ENCODE measurements at regions not wholly inside any gene's neighbourhood (a gene's known extent, or its start where the extent isn't known, plus 50 kb on each side); places are given as distances from the start of the nearest gene placed in this dataset.

DNA sequence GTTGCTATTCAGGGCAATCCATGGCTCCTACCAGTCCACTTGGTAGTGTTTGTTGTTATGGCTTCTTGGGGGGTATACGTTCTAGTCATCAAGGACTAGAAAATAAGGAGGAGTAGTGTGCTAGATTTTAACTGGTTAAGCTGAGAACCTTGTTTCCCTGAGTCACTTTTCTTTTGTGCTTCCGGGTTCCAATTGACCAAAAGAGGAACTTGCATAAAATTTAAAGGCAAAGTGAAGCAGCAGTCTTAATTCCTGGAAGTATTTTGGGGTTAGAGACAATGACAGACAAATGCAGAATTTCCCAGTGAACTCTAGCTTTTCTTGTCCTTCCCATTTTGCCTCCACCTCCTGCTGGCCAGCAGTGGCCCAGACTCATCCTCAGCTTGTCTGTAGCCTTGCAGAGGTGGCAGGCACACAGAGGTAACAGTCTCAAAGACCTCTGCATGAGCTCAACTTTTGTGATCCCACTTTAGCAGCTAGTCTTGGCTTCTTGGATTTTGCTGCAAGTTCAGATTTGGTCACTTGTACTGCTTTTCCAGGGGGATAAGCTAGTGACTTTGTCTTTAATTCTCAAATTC lies 1105.8 kb upstream of the NXPH2 start:
- intact Hi-C loops (cut with DNase I), result no loop called here
- no peak for ATAC-seq

GRCh38 chr2:139876964-139877363 lies 1096.8 kb upstream of the NXPH2 start:
- no peaks in the 10 kb centered on the region for H3K4me1 ChIP-seq
- no peaks in the 10 kb centered on the region for H3K36me3 ChIP-seq (ENCODE audit: insufficient read depth in 1 of 2, low read depth in 1 of 2)
- 66 to 71% (median 70%) methylated on average over 3 of the region's 3 CpGs for WGBS, 3 donors
- no peak overlapping the region for H3K27ac ChIP-seq
- no peaks in the 10 kb centered on the region for H3K27me3 ChIP-seq (ENCODE audit: insufficient read depth in 3 of 3, low read length in 2 of 3)
- TF ChIP-seq, protein P1, sequence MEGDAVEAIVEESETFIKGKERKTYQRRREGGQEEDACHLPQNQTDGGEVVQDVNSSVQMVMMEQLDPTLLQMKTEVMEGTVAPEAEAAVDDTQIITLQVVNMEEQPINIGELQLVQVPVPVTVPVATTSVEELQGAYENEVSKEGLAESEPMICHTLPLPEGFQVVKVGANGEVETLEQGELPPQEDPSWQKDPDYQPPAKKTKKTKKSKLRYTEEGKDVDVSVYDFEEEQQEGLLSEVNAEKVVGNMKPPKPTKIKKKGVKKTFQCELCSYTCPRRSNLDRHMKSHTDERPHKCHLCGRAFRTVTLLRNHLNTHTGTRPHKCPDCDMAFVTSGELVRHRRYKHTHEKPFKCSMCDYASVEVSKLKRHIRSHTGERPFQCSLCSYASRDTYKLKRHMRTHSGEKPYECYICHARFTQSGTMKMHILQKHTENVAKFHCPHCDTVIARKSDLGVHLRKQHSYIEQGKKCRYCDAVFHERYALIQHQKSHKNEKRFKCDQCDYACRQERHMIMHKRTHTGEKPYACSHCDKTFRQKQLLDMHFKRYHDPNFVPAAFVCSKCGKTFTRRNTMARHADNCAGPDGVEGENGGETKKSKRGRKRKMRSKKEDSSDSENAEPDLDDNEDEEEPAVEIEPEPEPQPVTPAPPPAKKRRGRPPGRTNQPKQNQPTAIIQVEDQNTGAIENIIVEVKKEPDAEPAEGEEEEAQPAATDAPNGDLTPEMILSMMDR (IDR thresholded peaks at IDR 0.05), result no peak
- intact Hi-C loops (cut with DNase I), result no loop called here
- no peak for ATAC-seq
- DNase-seq, result no peak
- H3K4me3 ChIP-seq, result no peak overlapping the region
- H3K9me3 ChIP-seq, result no peaks in the 10 kb centered on the region

More for the DNA sequence above, 1105.8 kb upstream of the NXPH2 start:
- Histone ChIP-seq H3K27me3 (ENCODE audit: insufficient read depth in 3 of 3, low read length in 2 of 3) (no peaks in the 10 kb centered on the region), H3K36me3 (ENCODE audit: insufficient read depth in 1 of 2, low read depth in 1 of 2) (no peaks in the 10 kb centered on the region), H3K9me3 (no peaks in the 10 kb centered on the region), H3K4me1 (no peaks in the 10 kb centered on the region), H3K4me3 (no peak overlapping the region), H3K27ac (no peak overlapping the region)
- no peak for DNase-seq
- 72 to 78% (median 74%) methylated on average over 2 of the region's 2 CpGs for WGBS, 3 donors
- TF ChIP-seq, protein P1 (IDR thresholded peaks at IDR 0.05), result no peak

- TF ChIP-seq, protein P1 (IDR thresholded peaks at IDR 0.05), result no peak
- no peak for ATAC-seq
- Histone ChIP-seq H3K4me3 (no peak overlapping the region), H3K27me3 (ENCODE audit: insufficient read depth in 3 of 3, low read length in 2 of 3) (no peaks in the 10 kb centered on the region), H3K27ac (no peak overlapping the region), H3K9me3 (no peaks in the 10 kb centered on the region), H3K36me3 (ENCODE audit: insufficient read depth in 1 of 2, low read depth in 1 of 2) (no peaks in the 10 kb centered on the region), H3K4me1 (no peaks in the 10 kb centered on the region)
- intact Hi-C loops (cut with DNase I), result no loop called here
- WGBS, 3 donors, result 90 to 95% (median 91%) methylated on average over 2 of the region's 2 CpGs
- no peak for DNase-seq
Measured at GRCh38 chr2:139876321-139876720, 1096.1 kb upstream of the NXPH2 start.

DNA sequence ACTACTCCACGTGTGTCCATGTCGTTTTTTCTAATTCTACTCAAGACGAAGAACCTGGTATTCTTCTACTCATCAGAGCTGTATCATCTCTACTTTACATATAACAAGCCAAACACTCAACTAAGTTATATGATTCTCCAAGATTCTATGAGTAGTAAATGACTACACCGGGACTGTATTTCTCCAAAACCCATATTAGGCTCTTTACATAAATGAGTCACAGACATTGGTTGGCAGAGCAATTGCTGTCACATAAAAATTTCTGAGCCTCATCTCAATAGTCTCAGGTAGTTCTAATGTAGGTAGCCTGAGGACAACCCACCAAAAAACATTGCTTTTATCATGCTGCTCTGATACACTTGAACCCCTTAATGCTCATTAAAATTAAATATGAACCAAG lies 1092.3 kb upstream of the NXPH2 start:
- H3K27ac ChIP-seq, result no peak overlapping the region
- no peak overlapping the region for H3K4me3 ChIP-seq
- H3K9me3 ChIP-seq, result no peaks in the 10 kb centered on the region
- 90 to 93% (median 91%) methylated on average over 4 of the region's 4 CpGs for WGBS, 3 donors
- no peaks in the 10 kb centered on the region for H3K4me1 ChIP-seq
- no peaks in the 10 kb centered on the region for H3K27me3 ChIP-seq (ENCODE audit: insufficient read depth in 3 of 3, low read length in 2 of 3)
- DNase-seq (no peak), ATAC-seq (no peak)
- TF ChIP-seq, protein P1 (IDR thresholded peaks at IDR 0.05), result no peak
- intact Hi-C loops (cut with DNase I), result no loop called here
- H3K36me3 ChIP-seq (ENCODE audit: insufficient read depth in 1 of 2, low read depth in 1 of 2), result no peaks in the 10 kb centered on the region

- 92% methylated on average over 8 of the region's 8 CpGs for WGBS, 3 donors
- TF ChIP-seq, protein P1 (IDR thresholded peaks at IDR 0.05), result no peak
- Histone ChIP-seq H3K4me1 (no peaks in the 10 kb centered on the region), H3K27me3 (ENCODE audit: insufficient read depth in 3 of 3, low read length in 2 of 3) (no peaks in the 10 kb centered on the region), H3K9me3 (no peaks in the 10 kb centered on the region), H3K36me3 (ENCODE audit: insufficient read depth in 1 of 2, low read depth in 1 of 2) (no peaks in the 10 kb centered on the region), H3K27ac (no peak overlapping the region), H3K4me3 (no peak overlapping the region)
- intact Hi-C loops (cut with DNase I), result no loop called here
- DNase-seq, result no peak
- ATAC-seq, result no peak
Measured at GRCh38 chr2:139872032-139872431, 1091.8 kb upstream of the NXPH2 start.

Measured in psoas muscle (tissue), 7 donors.